ENCODE measurements at regions not wholly inside any gene's neighbourhood (a gene's known extent, or its start where the extent isn't known, plus 50 kb on each side); places are given as distances from the start of the nearest gene placed in this dataset.

DNA sequence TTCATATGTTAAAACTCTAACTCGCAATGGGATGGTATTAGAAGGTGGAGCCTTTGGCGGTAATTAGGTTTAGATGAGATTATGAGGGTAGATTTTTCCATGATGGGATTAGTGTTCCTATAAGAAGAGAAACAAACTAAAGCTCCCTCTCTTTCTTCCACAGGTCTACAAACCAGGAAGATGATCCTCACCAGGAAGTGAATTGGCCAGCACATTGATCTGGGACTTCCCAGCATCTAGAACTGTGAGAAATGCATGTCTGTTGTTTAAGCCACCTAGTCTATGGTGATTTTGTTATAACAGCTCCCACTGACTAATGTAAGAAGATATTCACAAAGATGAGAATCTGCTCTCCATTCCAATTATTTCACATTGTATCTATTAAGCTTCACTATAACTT, 2266.9 kb downstream of the PCDH7 start:
- Histone ChIP-seq H3K27ac (no peak overlapping the region), H3K27me3 (no peaks in the 10 kb centered on the region), H3K36me3 (no peaks in the 10 kb centered on the region), H3K9me3 (replicated peaks) (no peaks in the 10 kb centered on the region), H3K4me3 (no peak overlapping the region), H3K4me1 (no peaks in the 10 kb centered on the region; the same call in 1 of the 2 replicates)
- no peak for DNase-seq

DNA sequence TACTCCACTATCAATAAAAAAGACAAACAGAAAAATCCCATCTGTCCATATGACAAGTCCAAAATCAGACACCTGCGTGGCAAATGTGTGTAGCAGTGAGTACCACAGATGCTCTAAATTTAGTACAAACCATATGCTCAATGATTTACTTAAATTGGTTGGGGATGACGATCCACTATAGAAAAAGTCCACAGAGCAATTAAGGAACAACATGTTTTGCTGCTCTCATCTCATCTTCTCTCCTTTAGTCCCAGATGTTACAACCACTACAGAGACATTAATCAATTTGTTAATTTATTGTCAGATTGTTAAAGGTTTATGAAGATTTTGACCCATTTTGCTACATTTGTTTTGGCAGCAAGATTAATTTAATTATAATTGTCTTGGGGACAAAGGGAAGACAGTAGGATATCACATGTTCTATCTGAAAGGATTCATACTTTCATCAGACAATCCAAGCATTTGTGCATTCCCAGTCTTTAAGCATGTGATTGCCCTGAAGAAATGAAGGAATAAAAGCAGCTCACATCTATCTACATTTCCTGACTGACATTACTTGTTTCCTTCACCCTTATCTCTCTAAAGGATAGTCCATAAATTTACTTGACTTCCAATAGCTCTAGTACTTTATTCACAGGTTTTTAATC, 2268.1 kb downstream of the PCDH7 start:
- no peaks in the 10 kb centered on the region for H3K9me3 ChIP-seq (replicated peaks)
- no peak for DNase-seq
- H3K4me1 ChIP-seq, result no peaks in the 10 kb centered on the region; the same call in 1 of the 2 replicates
- H3K27me3 ChIP-seq, result no peaks in the 10 kb centered on the region
- no peak overlapping the region for H3K4me3 ChIP-seq
- no peak overlapping the region for H3K27ac ChIP-seq
- H3K36me3 ChIP-seq, result no peaks in the 10 kb centered on the region

DNA sequence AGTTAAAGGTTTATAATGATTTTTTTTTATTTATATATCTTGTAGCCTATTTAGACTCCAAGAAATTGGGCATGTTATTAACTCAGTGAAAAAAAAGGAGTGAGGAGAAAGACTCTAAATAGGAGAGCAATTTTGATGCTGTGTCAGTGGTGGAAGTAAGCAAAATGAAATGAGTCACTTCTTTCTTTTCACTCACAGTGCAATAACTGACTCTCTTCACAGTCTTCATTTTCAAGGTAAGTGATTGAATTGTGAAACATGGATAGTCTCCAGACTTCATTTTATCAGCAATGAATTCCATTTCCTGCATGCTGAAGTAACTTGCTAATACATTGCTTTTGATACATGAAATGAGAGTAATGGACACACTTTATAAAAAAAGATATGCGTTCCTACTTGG, 2271.5 kb downstream of the PCDH7 start:
- DNase-seq, result no peak
- Histone ChIP-seq H3K27me3 (no peaks in the 10 kb centered on the region), H3K36me3 (no peaks in the 10 kb centered on the region)

DNA sequence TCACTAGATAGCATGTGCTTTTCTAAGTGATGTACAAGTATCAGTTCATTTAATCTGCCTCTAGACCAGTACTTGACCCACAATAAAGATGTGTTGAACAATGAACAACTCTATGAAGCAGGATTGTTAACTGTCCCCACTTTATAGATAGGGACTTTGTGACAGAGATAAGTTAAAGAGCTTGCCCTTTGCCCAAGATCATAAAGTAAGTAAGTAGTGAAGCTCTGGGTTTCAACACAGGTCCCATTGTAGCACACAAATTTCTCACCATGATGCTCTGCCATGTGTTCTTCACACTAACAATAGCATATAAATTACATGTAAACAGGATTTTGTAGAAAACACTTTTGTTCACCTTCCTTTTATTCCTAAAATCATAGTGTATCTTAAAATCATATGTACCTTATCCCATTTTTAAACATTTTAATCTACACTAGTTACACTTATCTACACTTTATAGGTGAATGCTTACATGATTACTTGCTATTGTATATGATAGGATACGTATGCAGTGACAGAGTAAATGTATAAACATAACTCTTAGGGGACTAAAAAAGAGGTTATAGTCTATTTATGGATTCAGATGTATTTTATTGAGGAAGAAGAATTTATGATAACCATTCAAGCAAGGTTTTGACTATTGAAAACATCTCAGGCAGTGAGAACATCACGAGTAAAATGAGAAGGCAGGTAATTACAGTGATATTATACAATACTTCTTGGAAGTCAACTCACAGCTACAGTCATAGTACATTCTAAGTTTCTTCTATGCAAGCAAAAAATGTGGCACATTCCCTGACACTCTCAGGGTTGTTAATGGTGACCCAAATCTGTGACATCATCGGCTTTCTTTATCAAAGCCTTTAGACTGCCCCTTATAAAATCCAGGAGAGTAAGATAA, 2275.1 kb downstream of the PCDH7 start:
- Histone ChIP-seq H3K4me1 (no peaks in the 10 kb centered on the region), H3K4me3 (no peak overlapping the region), H3K9me3 (replicated peaks) (no peaks in the 10 kb centered on the region), H3K36me3 (no peaks in the 10 kb centered on the region), H3K27me3 (no peaks in the 10 kb centered on the region), H3K27ac (no peak overlapping the region)
- DNase-seq, result no peak

More for the DNA sequence above, 2271.5 kb downstream of the PCDH7 start:
- Histone ChIP-seq H3K9me3 (replicated peaks) (no peaks in the 10 kb centered on the region), H3K27ac (no peak overlapping the region), H3K4me1 (no peaks in the 10 kb centered on the region), H3K4me3 (no peak overlapping the region)

DNA sequence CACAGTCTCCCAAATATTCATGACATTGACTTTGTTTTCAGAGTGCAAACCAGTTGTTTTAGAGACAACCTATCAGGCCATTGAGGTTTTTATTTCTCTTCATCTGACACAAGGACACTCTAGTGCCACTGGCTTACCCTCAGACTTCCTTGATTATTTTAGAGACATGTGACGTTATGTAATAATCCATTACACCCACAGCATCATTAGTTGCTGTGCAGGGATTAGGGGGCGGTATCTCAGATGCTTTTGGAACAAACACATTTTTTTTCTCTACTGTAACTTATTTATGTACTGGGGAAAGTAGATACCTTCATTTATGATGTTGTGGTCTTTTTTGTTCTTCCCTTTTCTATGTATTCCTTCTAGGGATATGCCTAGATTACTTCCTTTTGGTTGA, 2293.1 kb downstream of the PCDH7 start:
- Histone ChIP-seq H3K9me3 (replicated peaks) (no peaks in the 10 kb centered on the region), H3K4me3 (no peak overlapping the region), H3K4me1 (no peaks in the 10 kb centered on the region), H3K27me3 (no peaks in the 10 kb centered on the region), H3K27ac (no peak overlapping the region), H3K36me3 (no peaks in the 10 kb centered on the region)
- DNase-seq, result no peak

DNA sequence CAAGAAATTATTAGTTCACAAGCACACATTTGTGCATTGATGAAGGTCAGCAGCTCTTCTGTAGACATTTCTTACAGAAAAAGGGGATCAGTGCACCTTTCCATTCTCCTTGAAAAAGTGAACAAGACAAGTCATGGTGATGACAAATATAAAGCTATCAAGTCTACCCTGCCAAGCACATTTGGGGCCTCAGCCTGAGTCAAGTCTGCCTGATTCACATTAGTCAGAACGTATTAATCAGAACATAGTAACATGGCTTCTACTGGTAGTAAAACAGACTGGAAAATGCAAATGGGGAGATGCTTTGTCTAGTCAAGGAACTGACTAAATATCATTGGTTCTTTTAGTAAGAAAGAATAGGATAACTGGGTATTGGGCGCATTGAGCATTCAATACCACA, 2305.1 kb downstream of the PCDH7 start:
- no peaks in the 10 kb centered on the region; the same call in 1 of the 2 replicates for H3K9me3 ChIP-seq (replicated peaks)
- H3K27ac ChIP-seq, result no peak overlapping the region
- no peak for DNase-seq
- no peaks in the 10 kb centered on the region for H3K36me3 ChIP-seq
- H3K4me1 ChIP-seq, result peaks cover 4% of the 10 kb centered on the region; the same call in 1 of the 2 replicates
- no peaks in the 10 kb centered on the region for H3K27me3 ChIP-seq
- no peak overlapping the region for H3K4me3 ChIP-seq

DNA sequence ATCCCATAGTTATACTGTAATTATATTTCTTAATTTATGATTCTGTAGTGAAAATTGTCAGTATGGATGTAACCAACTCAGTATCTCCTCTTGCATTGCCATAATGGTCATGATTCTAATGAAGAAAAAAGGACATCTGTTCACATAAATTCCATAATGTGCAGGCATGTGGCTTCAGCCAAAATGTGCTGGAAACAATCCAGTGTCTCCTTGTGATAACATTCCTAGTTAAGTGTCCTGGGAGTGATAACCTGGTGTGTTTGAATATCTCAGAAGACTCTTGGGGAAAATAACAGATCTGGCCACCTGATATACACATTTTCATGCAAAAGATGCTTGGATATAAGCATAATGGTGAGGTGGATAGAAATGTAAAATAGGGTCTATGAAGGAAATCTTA, 2309.8 kb downstream of the PCDH7 start:
- H3K36me3 ChIP-seq, result no peaks in the 10 kb centered on the region
- H3K4me3 ChIP-seq, result no peak overlapping the region
- H3K27me3 ChIP-seq, result no peaks in the 10 kb centered on the region
- DNase-seq, result peak; percentile 19 to 32
- H3K27ac ChIP-seq, result no peak overlapping the region
- H3K9me3 ChIP-seq (replicated peaks), result no peaks in the 10 kb centered on the region; the same call in 1 of the 2 replicates
- H3K4me1 ChIP-seq, result peaks cover 7% of the 10 kb centered on the region; the same call in 1 of the 2 replicates

DNA sequence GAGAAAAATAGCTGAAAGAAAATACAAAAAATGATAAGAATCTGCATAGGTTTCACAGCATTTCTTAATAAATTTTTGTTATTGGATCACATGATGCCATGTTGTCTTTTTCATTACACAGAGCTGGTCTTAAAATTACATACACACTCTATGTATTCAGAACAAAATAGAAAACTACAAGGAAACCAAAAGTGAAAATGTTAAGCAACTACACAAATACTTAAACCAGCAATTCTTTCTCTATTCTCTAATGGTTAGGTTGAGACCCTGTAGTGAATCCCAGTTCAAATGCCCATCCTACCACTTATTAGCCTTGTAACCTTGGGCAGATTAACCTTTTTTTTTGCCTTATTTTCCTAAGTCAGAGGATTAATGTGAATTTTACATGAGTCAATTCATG, 2311.2 kb downstream of the PCDH7 start:
- Histone ChIP-seq H3K27ac (no peak overlapping the region), H3K27me3 (no peaks in the 10 kb centered on the region)
- DNase-seq, result no peak

DNA sequence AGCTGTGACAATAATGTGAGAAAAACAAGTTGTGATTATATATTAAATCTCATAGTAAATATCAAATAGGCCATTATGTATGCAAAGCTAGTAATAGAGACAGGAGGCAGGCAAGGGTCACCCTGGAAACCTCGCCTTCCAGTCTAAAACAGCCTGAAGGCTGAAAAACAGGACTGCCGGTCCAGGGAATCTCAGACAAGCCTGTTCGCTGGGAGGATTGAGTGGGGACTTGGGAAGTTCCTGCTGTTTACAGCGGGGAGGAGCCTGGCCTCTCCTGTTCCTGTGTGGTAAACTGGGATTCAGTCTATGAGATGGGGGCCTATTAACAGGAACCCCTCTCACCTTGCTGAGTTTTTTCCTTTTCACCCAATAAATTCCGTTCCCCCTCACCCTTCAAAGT, 2317.3 kb downstream of the PCDH7 start:
- Histone ChIP-seq H3K27ac (no peak overlapping the region), H3K27me3 (no peaks in the 10 kb centered on the region), H3K4me1 (no peaks in the 10 kb centered on the region), H3K9me3 (replicated peaks) (no peaks in the 10 kb centered on the region), H3K36me3 (no peaks in the 10 kb centered on the region), H3K4me3 (no peak overlapping the region)
- no peak for DNase-seq

More for the DNA sequence above, 2311.2 kb downstream of the PCDH7 start:
- H3K4me1 ChIP-seq, result peaks cover 7% of the 10 kb centered on the region; the same call in 1 of the 2 replicates
- no peaks in the 10 kb centered on the region for H3K9me3 ChIP-seq (replicated peaks)
- no peak overlapping the region for H3K4me3 ChIP-seq
- H3K36me3 ChIP-seq, result no peaks in the 10 kb centered on the region

DNA sequence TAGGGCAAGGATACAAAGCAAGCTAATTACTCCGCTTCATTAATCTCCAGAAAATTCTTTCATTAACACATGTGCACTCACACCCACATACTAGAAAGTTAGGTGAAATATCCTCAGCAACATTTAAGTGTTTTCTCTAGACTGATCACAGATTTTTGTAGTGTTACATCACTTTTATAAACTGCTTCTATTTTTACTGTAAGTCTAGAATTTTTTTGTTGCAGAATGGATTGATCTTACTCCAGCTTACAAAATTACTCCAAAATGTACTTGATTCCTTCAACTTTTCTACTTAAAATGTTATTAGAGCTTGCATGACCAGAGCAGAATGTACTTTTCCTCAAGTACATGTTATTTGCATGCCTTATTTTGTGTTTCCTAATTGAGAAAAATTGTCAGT, 2325.2 kb downstream of the PCDH7 start:
- no peaks in the 10 kb centered on the region for H3K9me3 ChIP-seq (replicated peaks)
- DNase-seq, result no peak
- no peak overlapping the region for H3K4me3 ChIP-seq
- H3K36me3 ChIP-seq, result no peaks in the 10 kb centered on the region
- no peaks in the 10 kb centered on the region for H3K4me1 ChIP-seq
- no peak overlapping the region for H3K27ac ChIP-seq
- H3K27me3 ChIP-seq, result no peaks in the 10 kb centered on the region

DNA sequence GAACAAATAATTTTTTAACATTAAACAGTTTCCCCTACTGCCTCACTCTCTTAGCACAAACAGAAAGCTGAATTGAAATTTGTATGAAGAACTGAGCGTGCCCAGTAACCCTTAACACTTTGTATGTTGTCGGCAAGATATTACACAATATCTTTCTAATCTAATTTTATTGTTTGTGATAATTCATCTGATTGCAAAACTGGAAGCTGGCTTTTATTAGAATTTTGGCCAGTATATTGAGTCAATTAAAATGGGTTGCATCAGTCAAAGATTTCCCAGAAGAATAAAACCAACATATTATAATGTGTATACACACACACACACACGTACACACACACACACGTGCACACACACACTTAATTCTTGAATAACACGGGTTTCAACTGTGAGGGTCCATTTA, 2332.1 kb downstream of the PCDH7 start:
- no peaks in the 10 kb centered on the region for H3K9me3 ChIP-seq (replicated peaks)
- no peak overlapping the region for H3K27ac ChIP-seq
- no peaks in the 10 kb centered on the region for H3K36me3 ChIP-seq
- H3K27me3 ChIP-seq, result no peaks in the 10 kb centered on the region
- H3K4me1 ChIP-seq, result no peaks in the 10 kb centered on the region
- no peak for DNase-seq
- H3K4me3 ChIP-seq, result no peak overlapping the region

DNA sequence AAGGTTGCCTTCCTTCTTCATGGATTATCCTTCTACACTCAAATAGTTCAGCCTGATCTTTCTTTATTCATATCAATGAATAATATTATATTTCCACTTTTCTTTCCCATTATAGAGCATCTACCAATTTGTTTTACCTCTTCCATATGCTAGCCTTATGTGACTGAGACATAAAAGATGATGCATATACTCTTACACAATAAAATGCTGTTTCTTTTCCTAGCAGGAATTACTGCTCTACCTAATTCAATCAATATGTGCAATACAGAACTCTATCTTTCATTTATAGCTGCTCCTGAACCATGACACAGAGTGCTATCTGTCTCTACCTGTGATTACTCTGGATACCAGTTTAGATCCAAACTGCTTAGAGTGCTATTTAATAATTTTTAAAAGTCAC, 2334.0 kb downstream of the PCDH7 start:
- no peak for DNase-seq
- H3K36me3 ChIP-seq, result no peaks in the 10 kb centered on the region
- H3K9me3 ChIP-seq (replicated peaks), result no peaks in the 10 kb centered on the region
- no peak overlapping the region for H3K4me3 ChIP-seq
- H3K4me1 ChIP-seq, result no peaks in the 10 kb centered on the region
- H3K27ac ChIP-seq, result no peak overlapping the region
- no peaks in the 10 kb centered on the region for H3K27me3 ChIP-seq

DNA sequence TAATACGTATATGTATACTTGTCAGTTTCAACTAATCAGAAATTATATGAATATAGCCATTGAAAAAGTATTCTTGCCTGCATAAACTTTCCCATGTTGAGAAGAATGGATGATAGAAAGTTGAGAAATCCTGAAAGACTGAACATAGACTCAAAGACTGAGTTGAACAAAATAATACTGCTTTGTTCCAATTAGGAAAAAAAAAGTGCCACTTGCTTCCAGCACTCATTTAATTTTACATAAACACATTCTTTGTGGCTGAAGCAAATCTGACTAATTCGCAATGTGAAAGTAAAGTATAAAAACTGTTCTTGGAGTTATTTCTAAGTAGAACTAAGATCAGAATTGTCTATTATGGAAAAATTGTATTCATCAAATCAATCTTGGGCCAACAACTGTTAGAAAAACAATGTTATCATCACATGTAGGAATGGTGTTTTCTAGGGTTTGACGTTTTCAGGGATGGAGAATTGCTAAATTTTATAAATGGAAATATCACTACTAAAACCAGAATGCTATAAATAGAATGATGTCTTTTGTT, 2334.6 kb downstream of the PCDH7 start:
- no peak for DNase-seq
- Histone ChIP-seq H3K9me3 (replicated peaks) (no peaks in the 10 kb centered on the region), H3K36me3 (no peaks in the 10 kb centered on the region), H3K27me3 (no peaks in the 10 kb centered on the region), H3K4me1 (no peaks in the 10 kb centered on the region), H3K4me3 (no peak overlapping the region), H3K27ac (no peak overlapping the region)

DNA sequence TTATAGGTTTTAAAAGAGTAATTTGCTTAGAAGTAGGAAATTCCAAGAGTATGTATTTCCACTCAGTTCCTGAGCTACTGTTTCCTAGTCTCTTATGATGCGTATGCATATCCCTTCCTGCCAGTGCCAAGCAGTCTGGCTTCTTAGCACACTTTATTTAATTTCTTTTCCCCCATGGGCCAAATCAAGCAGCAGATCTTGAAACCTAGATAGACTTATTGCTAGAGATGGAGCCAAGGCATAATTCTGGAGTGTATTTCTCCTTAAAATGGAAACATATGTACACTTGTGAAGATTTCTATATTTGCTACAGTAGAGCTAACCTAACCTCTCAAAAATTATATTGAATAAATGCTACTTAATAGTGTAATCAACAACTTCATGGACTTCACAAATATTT, 2337.6 kb downstream of the PCDH7 start:
- DNase-seq, result no peak
- H3K9me3 ChIP-seq (replicated peaks), result no peaks in the 10 kb centered on the region
- no peak overlapping the region for H3K27ac ChIP-seq
- no peaks in the 10 kb centered on the region for H3K36me3 ChIP-seq
- H3K4me1 ChIP-seq, result no peaks in the 10 kb centered on the region
- H3K4me3 ChIP-seq, result no peak overlapping the region
- no peaks in the 10 kb centered on the region for H3K27me3 ChIP-seq

DNA sequence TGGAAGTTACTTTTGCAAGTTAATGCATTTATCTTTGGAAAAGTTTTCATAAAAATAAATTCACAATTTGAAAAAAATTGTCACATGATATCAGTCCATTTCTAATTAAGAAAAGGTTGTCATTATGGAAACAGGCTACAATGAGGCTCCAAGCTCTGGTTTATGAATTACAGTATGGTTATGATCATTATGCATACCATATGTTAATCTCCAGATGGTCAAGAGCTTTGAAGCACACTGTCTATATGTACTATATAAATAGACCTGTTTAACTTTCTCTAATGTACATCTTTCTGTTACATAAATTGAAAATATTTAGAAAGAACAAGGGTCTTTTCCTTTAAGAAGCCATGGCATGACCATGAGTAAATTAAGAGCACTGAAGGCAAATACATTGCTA, 2338.8 kb downstream of the PCDH7 start:
- Histone ChIP-seq H3K36me3 (no peaks in the 10 kb centered on the region), H3K9me3 (replicated peaks) (no peaks in the 10 kb centered on the region), H3K27me3 (no peaks in the 10 kb centered on the region), H3K4me1 (no peaks in the 10 kb centered on the region), H3K4me3 (no peak overlapping the region), H3K27ac (no peak overlapping the region)
- no peak for DNase-seq
